ENCODE measurements at regions not wholly inside any gene's neighbourhood (a gene's known extent, or its start where the extent isn't known, plus 50 kb on each side); places are given as distances from the start of the nearest gene placed in this dataset.

- TF ChIP-seq CTCF (IDR thresholded peaks at IDR 0.05) (no peak), POLR2A (IDR thresholded peaks at IDR 0.05) (no peak)
These were observed 178.5 kb upstream of the N4BP1 start for GRCh38 chr16:48788475-48788874.
